ENCODE measurements at regions not wholly inside any gene's neighbourhood (a gene's known extent, or its start where the extent isn't known, plus 50 kb on each side); places are given as distances from the start of the nearest gene placed in this dataset.

- DNase-seq = no peak
These were observed 162.4 kb upstream of the NABP1 start for GRCh38 chr2:191515551-191515950.

GRCh38 chr2:191516260-191516659, 161.7 kb upstream of the NABP1 start:
- no peak for DNase-seq

GRCh38 chr2:191521608-191522208, 156.2 kb upstream of the NABP1 start:
- no peak for DNase-seq

GRCh38 chr2:191522478-191523120, 155.3 kb upstream of the NABP1 start:
- no peak for DNase-seq

- no peak for DNase-seq
These were observed 151.8 kb upstream of the NABP1 start for GRCh38 chr2:191526091-191526490.

- no peak for DNase-seq
These were observed 151.4 kb upstream of the NABP1 start for GRCh38 chr2:191526536-191526935.

GRCh38 chr2:191526953-191527556, 150.9 kb upstream of the NABP1 start:
- no peak for DNase-seq

- no peak for DNase-seq
These were observed 147.3 kb upstream of the NABP1 start for GRCh38 chr2:191530618-191531017.

GRCh38 chr2:191533693-191534180, 144.2 kb upstream of the NABP1 start:
- peak; percentile 12 for DNase-seq

GRCh38 chr2:191537921-191538320, 140.0 kb upstream of the NABP1 start:
- DNase-seq = no peak

- no peak for DNase-seq
These were observed 139.5 kb upstream of the NABP1 start for GRCh38 chr2:191538334-191538903.

- no peak for DNase-seq
These were observed 138.9 kb upstream of the NABP1 start for GRCh38 chr2:191539068-191539467.

- no peak for DNase-seq
These were observed 137.3 kb upstream of the NABP1 start for GRCh38 chr2:191540681-191541080.

GRCh38 chr2:191543708-191544107, 134.2 kb upstream of the NABP1 start:
- DNase-seq = no peak

GRCh38 chr2:191544461-191545062, 133.4 kb upstream of the NABP1 start:
- no peak for DNase-seq

- DNase-seq = no peak
These were observed 132.6 kb upstream of the NABP1 start for GRCh38 chr2:191545361-191545760.

- DNase-seq = no peak
These were observed 125.9 kb upstream of the NABP1 start for GRCh38 chr2:191552066-191552465.

- no peak for DNase-seq
These were observed 123.7 kb upstream of the NABP1 start for GRCh38 chr2:191554240-191554639.

GRCh38 chr2:191555092-191555742, 122.7 kb upstream of the NABP1 start:
- DNase-seq = peak; percentile 10

GRCh38 chr2:191556463-191556862, 121.5 kb upstream of the NABP1 start:
- DNase-seq = no peak

GRCh38 chr2:191557841-191558240, 120.1 kb upstream of the NABP1 start:
- DNase-seq = no peak

- DNase-seq = no peak
These were observed 118.4 kb upstream of the NABP1 start for GRCh38 chr2:191559569-191559968.

GRCh38 chr2:191560411-191560980, 117.4 kb upstream of the NABP1 start:
- DNase-seq = no peak
